ENCODE measurements at regions not wholly inside any gene's neighbourhood (a gene's known extent, or its start where the extent isn't known, plus 50 kb on each side); places are given as distances from the start of the nearest gene placed in this dataset.

DNA sequence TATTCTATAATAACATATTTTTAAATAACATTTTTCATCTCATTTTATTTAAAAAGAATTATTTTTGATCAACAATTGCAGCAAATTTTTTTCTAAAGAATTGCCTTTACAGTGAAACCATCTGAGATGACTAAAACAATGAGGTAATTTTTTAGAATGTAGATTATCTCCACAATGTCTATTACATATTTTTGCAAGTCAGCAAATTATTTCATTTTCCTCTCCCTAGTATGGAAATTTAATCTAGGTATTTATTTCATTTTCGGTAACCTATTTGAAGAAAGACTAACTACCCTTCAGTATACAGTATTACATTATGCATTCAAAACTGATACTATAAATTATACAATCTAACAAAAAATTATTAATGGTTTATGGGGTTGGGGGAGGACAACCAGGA lies 213.2 kb upstream of the SP4 start:
- TF ChIP-seq POLR2AphosphoS5 (IDR thresholded peaks at IDR 0.05) (no peak), POLR2A (IDR thresholded peaks at IDR 0.05) (no peak), EP300 (IDR thresholded peaks at IDR 0.05) (no peak)
- TF ChIP-seq, protein P1, sequence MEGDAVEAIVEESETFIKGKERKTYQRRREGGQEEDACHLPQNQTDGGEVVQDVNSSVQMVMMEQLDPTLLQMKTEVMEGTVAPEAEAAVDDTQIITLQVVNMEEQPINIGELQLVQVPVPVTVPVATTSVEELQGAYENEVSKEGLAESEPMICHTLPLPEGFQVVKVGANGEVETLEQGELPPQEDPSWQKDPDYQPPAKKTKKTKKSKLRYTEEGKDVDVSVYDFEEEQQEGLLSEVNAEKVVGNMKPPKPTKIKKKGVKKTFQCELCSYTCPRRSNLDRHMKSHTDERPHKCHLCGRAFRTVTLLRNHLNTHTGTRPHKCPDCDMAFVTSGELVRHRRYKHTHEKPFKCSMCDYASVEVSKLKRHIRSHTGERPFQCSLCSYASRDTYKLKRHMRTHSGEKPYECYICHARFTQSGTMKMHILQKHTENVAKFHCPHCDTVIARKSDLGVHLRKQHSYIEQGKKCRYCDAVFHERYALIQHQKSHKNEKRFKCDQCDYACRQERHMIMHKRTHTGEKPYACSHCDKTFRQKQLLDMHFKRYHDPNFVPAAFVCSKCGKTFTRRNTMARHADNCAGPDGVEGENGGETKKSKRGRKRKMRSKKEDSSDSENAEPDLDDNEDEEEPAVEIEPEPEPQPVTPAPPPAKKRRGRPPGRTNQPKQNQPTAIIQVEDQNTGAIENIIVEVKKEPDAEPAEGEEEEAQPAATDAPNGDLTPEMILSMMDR (IDR thresholded peaks at IDR 0.05) = no peak

Measured in suprapubic skin (tissue), 4 donors.